ENCODE measurements at regions not wholly inside any gene's neighbourhood (a gene's known extent, or its start where the extent isn't known, plus 50 kb on each side); places are given as distances from the start of the nearest gene placed in this dataset.
A peak's percentile ranks its signal among the peaks of the same experiment; 100 is the strongest.
"Not testable (repeated sequence)": the region's sequence is repeated elsewhere in the genome, so short reads cannot be mapped to it uniquely, and the experiment has no call there.

- H3K36me3 Mint-ChIP-seq; H3K4me3 Mint-ChIP-seq; H3K9me3 Mint-ChIP-seq (ENCODE audit: low read depth); H3K27ac Mint-ChIP-seq; H3K27me3 Mint-ChIP-seq; H3K4me1 Mint-ChIP-seq (ENCODE audit: low read depth): not testable (repeated sequence)
These were observed 83.5 kb upstream of the RBMS1 start for GRCh38 chr2:160577081-160577480.

DNA sequence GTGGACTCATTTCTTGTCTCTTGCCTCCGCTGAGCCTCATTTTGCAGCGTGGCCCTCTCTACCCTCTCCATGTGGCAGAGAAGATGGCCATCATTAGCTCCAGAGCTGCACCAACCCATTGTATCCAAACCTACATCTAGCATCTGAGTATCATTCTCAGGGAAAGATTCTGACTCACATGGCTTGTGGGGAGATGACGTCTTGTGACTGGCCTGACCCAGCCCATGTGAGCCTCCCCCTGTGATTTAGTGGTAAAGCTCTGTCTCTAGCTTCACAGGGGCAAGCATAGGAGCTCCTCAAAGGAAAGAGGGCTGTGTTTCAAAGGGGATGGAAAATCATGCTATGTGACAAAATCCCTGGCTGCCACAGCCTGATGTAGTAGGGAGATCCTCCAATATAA, 87.4 kb upstream of the RBMS1 start:
- Mint-ChIP-seq H3K4me3 (no peak overlapping the region), H3K36me3 (no peaks in the 10 kb centered on the region), H3K27me3 (peaks cover 2% of the 10 kb centered on the region), H3K9me3 (ENCODE audit: low read depth) (no peaks in the 10 kb centered on the region), H3K27ac (no peak overlapping the region), H3K4me1 (ENCODE audit: low read depth) (peaks cover 6% of the 10 kb centered on the region)

GRCh38 chr2:160581448-160581847, 87.8 kb upstream of the RBMS1 start:
- no peak overlapping the region for H3K27ac Mint-ChIP-seq
- no peaks in the 10 kb centered on the region for H3K36me3 Mint-ChIP-seq
- H3K4me1 Mint-ChIP-seq (ENCODE audit: low read depth) = peaks cover 7% of the 10 kb centered on the region
- H3K4me3 Mint-ChIP-seq = no peak overlapping the region
- peaks cover 2% of the 10 kb centered on the region for H3K27me3 Mint-ChIP-seq
- no peaks in the 10 kb centered on the region for H3K9me3 Mint-ChIP-seq (ENCODE audit: low read depth)

GRCh38 chr2:160582081-160582480, 88.5 kb upstream of the RBMS1 start:
- Mint-ChIP-seq H3K9me3 (ENCODE audit: low read depth) (no peaks in the 10 kb centered on the region), H3K36me3 (no peaks in the 10 kb centered on the region), H3K4me3 (no peak overlapping the region)

DNA sequence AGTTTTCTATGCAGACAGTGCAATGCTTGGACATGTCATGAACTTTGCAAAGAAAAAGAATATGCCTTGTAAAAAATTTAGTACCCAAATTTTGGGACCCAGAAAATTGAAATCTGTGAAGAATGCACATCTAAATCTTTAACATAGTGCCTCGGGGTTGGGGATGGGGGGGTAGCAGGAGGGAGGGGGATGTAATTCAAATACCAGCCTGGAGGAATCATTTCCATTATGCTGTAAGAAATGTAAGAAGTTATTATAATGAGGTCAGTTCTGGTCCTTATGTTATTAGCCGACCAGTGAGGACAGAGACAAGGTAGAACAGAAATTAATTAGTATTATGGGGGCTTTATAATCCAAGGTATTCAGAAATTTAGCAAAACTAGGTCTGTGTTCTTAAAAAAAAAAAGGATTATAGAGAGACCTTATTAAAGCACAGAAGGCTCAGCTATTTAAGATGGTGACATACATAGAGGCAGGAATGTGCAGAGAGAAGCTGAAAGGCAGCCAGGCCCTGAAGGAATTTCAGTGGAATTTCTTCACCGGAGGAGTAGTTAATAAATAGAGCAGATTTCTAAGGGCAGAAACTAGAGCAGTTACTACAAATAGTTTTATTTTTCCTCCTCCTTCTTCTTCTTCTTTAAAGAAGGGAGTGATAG, 89.0 kb upstream of the RBMS1 start:
- H3K4me1 Mint-ChIP-seq (ENCODE audit: low read depth) = peaks cover 7% of the 10 kb centered on the region
- no peak overlapping the region for H3K27ac Mint-ChIP-seq
- H3K27me3 Mint-ChIP-seq = no peaks in the 10 kb centered on the region
- no peaks in the 10 kb centered on the region for H3K36me3 Mint-ChIP-seq
- H3K9me3 Mint-ChIP-seq (ENCODE audit: low read depth) = no peaks in the 10 kb centered on the region
- no peak overlapping the region for H3K4me3 Mint-ChIP-seq

More at GRCh38 chr2:160582081-160582480, 88.5 kb upstream of the RBMS1 start:
- peaks cover 2% of the 10 kb centered on the region for H3K27me3 Mint-ChIP-seq
- peaks cover 7% of the 10 kb centered on the region for H3K4me1 Mint-ChIP-seq (ENCODE audit: low read depth)
- H3K27ac Mint-ChIP-seq = no peak overlapping the region

GRCh38 chr2:160583146-160583535, 89.5 kb upstream of the RBMS1 start:
- Mint-ChIP-seq H3K36me3 (no peaks in the 10 kb centered on the region), H3K27me3 (no peaks in the 10 kb centered on the region), H3K4me3 (no peak overlapping the region), H3K4me1 (ENCODE audit: low read depth) (peaks cover 7% of the 10 kb centered on the region), H3K27ac (no peak overlapping the region), H3K9me3 (ENCODE audit: low read depth) (no peaks in the 10 kb centered on the region)

- Mint-ChIP-seq H3K27ac (no peak overlapping the region), H3K4me3 (no peak overlapping the region), H3K9me3 (ENCODE audit: low read depth) (no peaks in the 10 kb centered on the region), H3K27me3 (no peaks in the 10 kb centered on the region), H3K4me1 (ENCODE audit: low read depth) (peaks cover 7% of the 10 kb centered on the region), H3K36me3 (no peaks in the 10 kb centered on the region)
These were observed 90.4 kb upstream of the RBMS1 start for GRCh38 chr2:160583813-160584537.

- Mint-ChIP-seq H3K4me1 (ENCODE audit: low read depth) (peaks cover 7% of the 10 kb centered on the region), H3K4me3 (no peak overlapping the region), H3K27ac (no peak overlapping the region), H3K36me3 (no peaks in the 10 kb centered on the region), H3K27me3 (no peaks in the 10 kb centered on the region), H3K9me3 (ENCODE audit: low read depth) (no peaks in the 10 kb centered on the region)
These were observed 91.4 kb upstream of the RBMS1 start for GRCh38 chr2:160584972-160585494.

DNA sequence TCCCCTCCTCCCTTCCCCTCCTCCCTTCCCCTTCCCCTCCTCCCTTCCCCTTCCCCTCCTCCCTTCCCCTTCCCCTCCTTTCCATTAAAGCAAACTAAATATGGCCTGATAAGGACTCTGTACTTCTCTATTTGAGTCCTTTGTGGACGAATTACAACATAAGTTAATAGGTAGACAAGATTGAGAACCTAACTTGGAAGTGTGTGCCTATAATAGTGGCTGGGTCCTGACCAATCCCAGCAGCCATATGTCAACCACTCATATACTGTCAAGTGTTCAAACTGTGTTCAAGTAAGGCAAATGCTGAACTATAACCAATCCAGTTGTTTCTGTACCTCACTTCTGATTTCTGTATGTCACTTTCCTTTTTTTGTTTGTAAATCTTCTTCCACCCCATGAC, 97.1 kb upstream of the RBMS1 start:
- Mint-ChIP-seq H3K9me3 (ENCODE audit: low read depth) (peaks cover 9% of the 10 kb centered on the region), H3K36me3 (peaks cover 6% of the 10 kb centered on the region), H3K27ac (peak overlapping the region; percentile 62), H3K4me3 (no peak overlapping the region), H3K4me1 (ENCODE audit: low read depth) (peaks cover 3% of the 10 kb centered on the region), H3K27me3 (no peaks in the 10 kb centered on the region)

GRCh38 chr2:160592401-160592800, 98.8 kb upstream of the RBMS1 start:
- H3K27me3 Mint-ChIP-seq = no peaks in the 10 kb centered on the region
- H3K4me3 Mint-ChIP-seq = no peak overlapping the region
- no peak overlapping the region for H3K27ac Mint-ChIP-seq
- no peaks in the 10 kb centered on the region for H3K4me1 Mint-ChIP-seq (ENCODE audit: low read depth)
- H3K9me3 Mint-ChIP-seq (ENCODE audit: low read depth) = peaks cover 9% of the 10 kb centered on the region
- peaks cover 6% of the 10 kb centered on the region for H3K36me3 Mint-ChIP-seq

- H3K4me1 Mint-ChIP-seq (ENCODE audit: low read depth) = no peaks in the 10 kb centered on the region
- H3K9me3 Mint-ChIP-seq (ENCODE audit: low read depth) = peaks cover 9% of the 10 kb centered on the region
- peaks cover 6% of the 10 kb centered on the region for H3K36me3 Mint-ChIP-seq
- H3K27ac Mint-ChIP-seq = no peak overlapping the region
- no peak overlapping the region for H3K4me3 Mint-ChIP-seq
- no peaks in the 10 kb centered on the region for H3K27me3 Mint-ChIP-seq
These were observed 99.4 kb upstream of the RBMS1 start for GRCh38 chr2:160592993-160593392.

- H3K36me3 Mint-ChIP-seq = peaks cover 6% of the 10 kb centered on the region
- H3K4me1 Mint-ChIP-seq (ENCODE audit: low read depth) = no peaks in the 10 kb centered on the region
- H3K9me3 Mint-ChIP-seq (ENCODE audit: low read depth) = peaks cover 9% of the 10 kb centered on the region
- no peak overlapping the region for H3K27ac Mint-ChIP-seq
- H3K27me3 Mint-ChIP-seq = no peaks in the 10 kb centered on the region
- no peak overlapping the region for H3K4me3 Mint-ChIP-seq
These were observed 102.8 kb upstream of the RBMS1 start for GRCh38 chr2:160596441-160596840.

DNA sequence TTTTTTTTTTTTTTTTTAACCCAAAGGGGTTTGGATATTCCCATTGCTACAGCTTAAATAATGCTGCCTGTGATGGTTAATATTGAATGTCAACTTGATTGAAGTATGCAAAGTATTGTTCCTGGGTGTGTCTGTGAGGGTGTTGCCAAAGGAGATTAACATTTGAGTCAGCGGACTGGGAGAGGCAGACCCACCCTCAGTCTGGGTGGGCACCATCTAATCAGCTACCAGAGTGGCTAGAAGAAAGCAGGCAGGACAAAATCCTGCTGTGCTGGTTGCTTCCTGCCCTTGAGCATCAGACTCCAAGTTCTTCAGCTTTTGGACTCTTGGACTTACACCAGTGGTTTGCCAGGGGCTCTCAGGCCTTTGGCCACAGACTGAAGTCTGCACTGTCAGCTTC, 106.8 kb upstream of the RBMS1 start:
- H3K9me3 Mint-ChIP-seq (ENCODE audit: low read depth); H3K27me3 Mint-ChIP-seq; H3K4me3 Mint-ChIP-seq; H3K36me3 Mint-ChIP-seq; H3K27ac Mint-ChIP-seq; H3K4me1 Mint-ChIP-seq (ENCODE audit: low read depth): not testable (repeated sequence)

DNA sequence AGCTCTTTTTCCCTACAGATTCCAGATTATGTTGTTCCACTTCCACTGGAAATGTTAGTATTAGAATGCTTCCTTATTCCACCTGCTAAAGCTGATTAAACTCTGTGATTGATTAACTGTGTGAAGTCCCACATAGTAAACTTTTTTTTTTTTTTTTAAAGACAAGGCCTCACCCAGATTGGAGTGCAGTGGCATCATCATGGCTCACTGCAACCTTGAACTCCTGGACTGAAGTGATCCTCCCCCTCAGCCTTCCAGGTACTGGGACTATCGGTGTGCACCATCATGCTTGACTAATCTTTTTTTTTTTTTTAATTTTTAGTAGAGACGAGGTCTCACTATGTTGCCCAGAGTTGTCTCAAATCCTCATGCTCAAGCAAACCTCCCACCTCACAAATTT, 108.5 kb upstream of the RBMS1 start:
- Mint-ChIP-seq H3K4me3 (no peak overlapping the region), H3K27me3 (no peaks in the 10 kb centered on the region), H3K27ac (no peak overlapping the region), H3K9me3 (ENCODE audit: low read depth) (no peaks in the 10 kb centered on the region), H3K36me3 (no peaks in the 10 kb centered on the region), H3K4me1 (ENCODE audit: low read depth) (no peaks in the 10 kb centered on the region)

DNA sequence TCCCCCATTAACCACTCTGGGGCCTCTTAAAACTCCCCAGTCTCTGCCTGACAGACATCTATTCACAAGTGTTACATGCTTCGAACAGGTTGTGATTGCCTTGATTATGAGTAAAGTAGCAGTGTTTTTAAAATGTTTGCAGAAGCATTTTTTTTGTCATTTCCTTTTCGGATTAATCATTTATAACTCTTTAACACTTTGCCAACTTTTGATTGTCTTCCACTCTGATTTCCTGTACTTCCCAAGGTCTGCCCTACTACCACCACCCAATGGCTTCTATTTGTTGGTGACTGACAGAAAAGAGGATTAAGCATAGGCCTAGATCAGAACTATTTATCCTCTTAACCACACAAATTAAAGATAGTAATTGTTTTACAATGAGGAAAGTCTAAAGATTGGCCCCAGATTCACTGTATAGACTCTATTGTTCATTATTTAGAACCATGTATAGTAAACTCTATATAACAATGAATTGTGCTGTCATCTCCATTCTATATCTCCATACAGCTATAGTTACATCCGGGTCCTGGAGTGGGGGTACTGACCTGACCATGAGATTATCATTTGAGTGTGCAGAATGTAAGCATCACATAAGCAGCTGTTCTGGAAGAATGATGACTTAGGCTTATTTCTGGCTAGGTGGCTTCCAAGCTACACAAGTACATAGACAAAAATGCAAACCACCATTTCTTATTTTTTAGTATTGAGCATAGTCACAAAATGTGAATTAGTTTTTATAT, 110.3 kb upstream of the RBMS1 start:
- peaks cover 14% of the 10 kb centered on the region for H3K4me1 Mint-ChIP-seq (ENCODE audit: low read depth)
- H3K27ac Mint-ChIP-seq = no peak overlapping the region
- H3K27me3 Mint-ChIP-seq = no peaks in the 10 kb centered on the region
- no peak overlapping the region for H3K4me3 Mint-ChIP-seq
- H3K9me3 Mint-ChIP-seq (ENCODE audit: low read depth) = no peaks in the 10 kb centered on the region
- no peaks in the 10 kb centered on the region for H3K36me3 Mint-ChIP-seq
